GM12878 (cell line): ENCODE measurements at regions not wholly inside any gene's neighbourhood (a gene's known extent, or its start where the extent isn't known, plus 50 kb on each side); places are given as distances from the start of the nearest gene placed in this dataset.

Experiments
- ATAC-seq: fragments of 200-7000 bp; cut with Tn5 transposase; 3 replicates; pipeline ENCODE4 v1.9.1; 2020; ENCODE audit warnings: mild to moderate bottlenecking, moderate library complexity
- BruUV-seq: library from RNA; stranded (reverse); fragments of 400-500 nt; replicated peaks from 2 replicates; lab custom pipeline; 2021; lab: Mats Ljungman, UMichigan
- CTCF ChIA-PET: fragments of 300-600 bp; sonication (Branson Sonifier 250); formaldehyde crosslinking; extraction: SDS; loops from one replicate; lab custom pipeline; 2021; ENCODE audit warnings: inconsistent platforms; lab: Yijun Ruan, JAX
- POLR2A ChIA-PET: fragments of 350-600 bp; formaldehyde crosslinking; extraction: SDS; loops from one replicate; lab custom pipeline; 2021; ENCODE audit warnings: inconsistent platforms; lab: Charles Lee
- RAD21 ChIA-PET: fragments of 300-600 bp; sonication (Branson Sonifier 250); formaldehyde crosslinking; loops from one replicate; lab custom pipeline; 2023; ENCODE audit warnings: antibody characterized with exemption; ENCODE audit not compliant: unreplicated experiment; lab: Charles Lee
- SMC1A ChIA-PET: fragments of 300-600 bp; sonication (Branson Sonifier 250); formaldehyde crosslinking; loops from one replicate; lab custom pipeline; 2023; ENCODE audit not compliant: unreplicated experiment, uncharacterized antibody; lab: Charles Lee
- DNase-seq: peaks from one replicate; pipeline ENCODE4 v3.0.0-alpha.2; 2011; ENCODE audit warnings: low read depth, low spot score
- FAIRE-seq: peaks from 3 replicates; lab custom pipeline; 2011; peaks lifted over from hg19 to GRCh38; lab: Jason Lieb, UNC
- H2AFZ ChIP-seq: 2 replicates; pipeline ENCODE4 v1.6.0; 2011; ENCODE audit warnings: low read depth, low read length, control low read depth; ENCODE audit not compliant: control insufficient read depth
- H3K27ac ChIP-seq: 2 replicates; pipeline ENCODE4 v1.5.1; 2011; ENCODE audit warnings: control low read depth; ENCODE audit not compliant: control insufficient read depth, insufficient read depth
- H3K27me3 ChIP-seq, 2 experiments: replicated peaks in 1 of 2; 2 replicates each; pipeline versions ENCODE4 v1.6.0 to v1.6.1; 2011; ENCODE audit warnings: low read length in 1 of 2; ENCODE audit not compliant: control insufficient read depth in 2 of 2, insufficient read depth in 2 of 2
- H3K36me3 ChIP-seq, 2 experiments: 2 replicates each; pipeline ENCODE4 v1.5.1; 2011; ENCODE audit warnings: low read length in 1 of 2; ENCODE audit not compliant: control insufficient read depth in 2 of 2, insufficient read depth in 2 of 2
- H3K4me1 ChIP-seq: 2 replicates; pipeline ENCODE4 v1.6.1; 2011; ENCODE audit warnings: mild to moderate bottlenecking, low read length, moderate library complexity, mixed read lengths; ENCODE audit not compliant: control insufficient read depth, insufficient read depth
- H3K4me2 ChIP-seq: 2 replicates; pipeline ENCODE4 v1.6.0; 2011; ENCODE audit warnings: control low read depth; ENCODE audit not compliant: control insufficient read depth, insufficient read depth
- H3K4me3 ChIP-seq: fragments of 200-600 bp; sonication (generic); 2 replicates; pipeline ENCODE4 v1.5.1; 2016
- H3K79me2 ChIP-seq: 2 replicates; pipeline ENCODE4 v1.6.0; 2011; ENCODE audit warnings: low read length; ENCODE audit not compliant: control insufficient read depth, insufficient read depth
- H3K9ac ChIP-seq: 2 replicates; pipeline ENCODE4 v1.8.0; 2011; ENCODE audit warnings: low read length, control low read depth, mixed read lengths; ENCODE audit not compliant: control insufficient read depth, insufficient read depth
- H3K9me3 ChIP-seq: replicated peaks from 3 replicates; pipeline ENCODE4 v1.5.1; 2011; ENCODE audit warnings: mild to moderate bottlenecking, low read length; ENCODE audit not compliant: control insufficient read depth, insufficient read depth
- H4K20me1 ChIP-seq: 2 replicates; pipeline ENCODE4 v1.6.0; 2011; ENCODE audit not compliant: control insufficient read depth, insufficient read depth
- CBX5 ChIP-seq: sonication (generic); IDR thresholded peaks from 2 replicates; pipeline ENCODE4 v1.6.1; 2016; ENCODE audit warnings: low read depth, moderate library complexity, mild to moderate bottlenecking, inconsistent platforms
- EP300 ChIP-seq, 2 experiments: fragments of 150-350 bp in 1 of 2; IDR thresholded peaks; 2 replicates each; pipeline ENCODE4 v1.6.1; 2011 to 2012; ENCODE audit warnings: low read depth in 2 of 2, low read length in 2 of 2, borderline replicate concordance in 1 of 2, improper control_type of control experiment in 1 of 2, inconsistent platforms in 1 of 2; ENCODE audit not compliant: control insufficient read depth in 1 of 2
- NR2F1 ChIP-seq: fragments of 450-650 bp; conservative IDR thresholded peaks from 2 replicates; pipeline ENCODE4 v1.6.1; 2017; ENCODE audit warnings: mild to moderate bottlenecking
- POU2F2 ChIP-seq: IDR thresholded peaks from 3 replicates; pipeline ENCODE4 v1.6.1; 2011; ENCODE audit warnings: low read depth, mild to moderate bottlenecking, low read length, borderline replicate concordance
- RUNX3 ChIP-seq: IDR thresholded peaks from 2 replicates; pipeline ENCODE4 v1.6.1; 2012; ENCODE audit warnings: low read length, inconsistent platforms
- SMAD1 ChIP-seq: fragments of 450-650 bp; IDR thresholded peaks from 2 replicates; pipeline ENCODE4 v1.6.1; 2018; ENCODE audit warnings: mild to moderate bottlenecking, low read depth; ENCODE audit not compliant: partially characterized antibody
- ZNF217 ChIP-seq: fragments of 450-650 bp; IDR thresholded peaks from 2 replicates; pipeline ENCODE4 v1.6.1; 2017; ENCODE audit warnings: antibody characterized with exemption, mild to moderate bottlenecking
- ZSCAN29 ChIP-seq: fragments of 450-650 bp; IDR thresholded peaks from 2 replicates; pipeline ENCODE4 v1.6.1; 2017; ENCODE audit warnings: mild to moderate bottlenecking, moderate library complexity
- WGBS: methylation state at CpG from one replicate; pipeline ENCODE4 v1.1.6; 2016; ENCODE audit warnings: low lambda C conversion rate; ENCODE audit not compliant: insufficient replicate concordance, insufficient coverage; ENCODE audit errors: missing lambda C conversion rate; 5-methylcytosine and 5-hydroxymethylcytosine counted together
- in situ Hi-C: fragments of 300-500 bp; cut with MboI; formaldehyde crosslinking; loops from 9 replicates; pipeline ENCODE4 v1.14.3; 2018; ENCODE audit warnings: mixed read lengths
- intact Hi-C: fragments of 100-400 bp; cut with micrococcal nuclease; formaldehyde crosslinking; loops from one replicate; pipeline ENCODE4 v1.14.2; 2022; ENCODE audit not compliant: unreplicated experiment
- TF ChIP-seq, protein P1 (sequence below): fragments of 450-650 bp; IDR thresholded peaks from 2 replicates; pipeline ENCODE4 v1.6.1; 2017; ENCODE audit warnings: mild to moderate bottlenecking
- TF ChIP-seq, protein P2 (sequence below): IDR thresholded peaks from 2 replicates; pipeline ENCODE4 v1.6.1; 2011; ENCODE audit warnings: low read depth, low read length, improper control_type of control experiment, borderline replicate concordance

DNA sequence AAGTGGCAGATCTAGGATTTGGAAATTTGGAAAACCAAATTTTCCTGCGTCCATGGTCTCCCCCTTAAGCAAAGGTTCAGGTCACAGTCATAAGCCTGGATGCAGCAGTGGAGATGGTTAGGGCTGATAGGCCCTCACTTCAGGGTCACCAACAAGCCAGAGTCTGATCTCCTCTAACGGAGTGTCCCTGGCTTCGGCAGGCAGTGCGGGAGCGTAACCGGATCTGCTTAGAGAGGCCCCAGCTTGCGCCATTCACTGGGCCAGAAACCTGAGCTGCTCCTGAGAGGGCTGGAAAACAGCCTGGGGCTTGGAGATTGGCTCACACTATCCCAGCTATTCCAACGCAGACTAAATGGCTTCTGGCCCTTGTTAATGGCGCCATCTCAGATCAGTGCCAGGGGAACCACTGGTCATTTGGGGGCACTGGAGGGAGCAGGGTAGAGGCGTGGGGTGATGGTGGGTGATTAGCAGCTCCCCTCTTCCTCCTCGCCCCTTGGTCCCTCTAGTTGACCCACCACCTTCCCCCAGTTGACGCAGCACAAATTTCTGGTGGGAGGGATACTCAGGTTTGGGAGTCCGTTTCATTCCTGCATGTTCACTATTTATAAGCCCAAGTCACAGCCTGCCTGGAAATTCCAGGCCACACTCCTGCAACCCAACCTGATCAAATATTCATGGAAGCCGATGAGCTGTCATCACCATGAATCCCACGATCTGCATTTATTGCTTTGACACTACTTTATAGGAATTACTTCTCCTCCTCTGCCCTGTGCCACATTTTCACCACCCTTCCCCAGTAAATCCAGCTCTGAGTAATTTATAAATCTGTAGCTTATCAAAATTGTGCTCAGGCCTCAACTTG lies 134.6 kb upstream of the CPEB4 start:
- intact Hi-C loops: no loop called here
- FAIRE-seq (no peak), DNase-seq (no peak), ATAC-seq (no peak)
- Histone ChIP-seq H3K36me3 (no peaks in the 10 kb centered on the region), H4K20me1 (no peaks in the 10 kb centered on the region), H3K79me2 (no peaks in the 10 kb centered on the region), H3K4me3 (no peak overlapping the region), H2AFZ (no peak overlapping the region), H3K4me1 (peaks cover 15% of the 10 kb centered on the region), H3K27me3 (no peaks in the 10 kb centered on the region), H3K9ac (no peak overlapping the region), H3K27ac (no peak overlapping the region), H3K4me2 (no peak overlapping the region), H3K9me3 (no peaks in the 10 kb centered on the region)
- TF ChIP-seq NR2F1 (no peak), ZNF217 (no peak), ZSCAN29 (no peak), CBX5 (no peak), SMAD1 (no peak), POU2F2 (no peak), RUNX3 (no peak), EP300 (IDR thresholded peaks at IDR 0.05; ENCODE audit: borderline replicate concordance in 1 of 2, control insufficient read depth in 1 of 2, low read depth in 2 of 2, low read length in 2 of 2) (no peak)
- TF ChIP-seq, protein P1, sequence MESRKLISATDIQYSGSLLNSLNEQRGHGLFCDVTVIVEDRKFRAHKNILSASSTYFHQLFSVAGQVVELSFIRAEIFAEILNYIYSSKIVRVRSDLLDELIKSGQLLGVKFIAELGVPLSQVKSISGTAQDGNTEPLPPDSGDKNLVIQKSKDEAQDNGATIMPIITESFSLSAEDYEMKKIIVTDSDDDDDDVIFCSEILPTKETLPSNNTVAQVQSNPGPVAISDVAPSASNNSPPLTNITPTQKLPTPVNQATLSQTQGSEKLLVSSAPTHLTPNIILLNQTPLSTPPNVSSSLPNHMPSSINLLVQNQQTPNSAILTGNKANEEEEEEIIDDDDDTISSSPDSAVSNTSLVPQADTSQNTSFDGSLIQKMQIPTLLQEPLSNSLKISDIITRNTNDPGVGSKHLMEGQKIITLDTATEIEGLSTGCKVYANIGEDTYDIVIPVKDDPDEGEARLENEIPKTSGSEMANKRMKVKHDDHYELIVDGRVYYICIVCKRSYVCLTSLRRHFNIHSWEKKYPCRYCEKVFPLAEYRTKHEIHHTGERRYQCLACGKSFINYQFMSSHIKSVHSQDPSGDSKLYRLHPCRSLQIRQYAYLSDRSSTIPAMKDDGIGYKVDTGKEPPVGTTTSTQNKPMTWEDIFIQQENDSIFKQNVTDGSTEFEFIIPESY: no peak
- TF ChIP-seq, protein P2, sequence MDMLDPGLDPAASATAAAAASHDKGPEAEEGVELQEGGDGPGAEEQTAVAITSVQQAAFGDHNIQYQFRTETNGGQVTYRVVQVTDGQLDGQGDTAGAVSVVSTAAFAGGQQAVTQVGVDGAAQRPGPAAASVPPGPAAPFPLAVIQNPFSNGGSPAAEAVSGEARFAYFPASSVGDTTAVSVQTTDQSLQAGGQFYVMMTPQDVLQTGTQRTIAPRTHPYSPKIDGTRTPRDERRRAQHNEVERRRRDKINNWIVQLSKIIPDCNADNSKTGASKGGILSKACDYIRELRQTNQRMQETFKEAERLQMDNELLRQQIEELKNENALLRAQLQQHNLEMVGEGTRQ: no peak
- 84% methylated on average over 15 of the region's 15 CpGs for whole genome bisulfite sequencing
- SMC1A ChIA-PET: interaction anchor here (0.7 to 2.4 kb wide), 7 partner anchors 8 to 116 kb away, joined by 3 to 12 read pairs (median 4); no protein-coding TSS in a partner anchor
- RAD21 ChIA-PET: interaction anchor here (0.7 to 1.9 kb wide), 2 partner anchors 14 to 68 kb away, joined by 3 to 6 read pairs; no protein-coding TSS in a partner anchor
- POLR2A ChIA-PET: interaction anchor here (0.7 kb wide), 1 partner anchor 28 kb away, joined by 3 read pairs; no protein-coding TSS in a partner anchor
- no TSS peak for BruUV-seq
- CTCF ChIA-PET: interaction anchor here (0.9 to 1.2 kb wide), 2 partner anchors 8 to 13 kb away, joined by 3 to 4 read pairs; no protein-coding TSS in a partner anchor
- in situ Hi-C loops: no loop called here
